ENCODE measurements at regions not wholly inside any gene's neighbourhood (a gene's known extent, or its start where the extent isn't known, plus 50 kb on each side); places are given as distances from the start of the nearest gene placed in this dataset.

GRCh38 chr2:22946553-22946952, 438.4 kb upstream of the KLHL29 start:
- no peak for TF ChIP-seq ZNF629 (tag by site-specific recombination; IDR thresholded peaks at IDR 0.05)
- TF ChIP-seq ZBTB21 (tag by site-specific recombination; IDR thresholded peaks at IDR 0.05), result no peak
- TF ChIP-seq KLF16 (tag by site-specific recombination; IDR thresholded peaks at IDR 0.05), result no peak
- TF ChIP-seq CTCF (tag by site-specific recombination; IDR thresholded peaks at IDR 0.05), result no peak
- TF ChIP-seq ZNF76 (tag by site-specific recombination; IDR thresholded peaks at IDR 0.05; ENCODE audit: borderline replicate concordance, low read depth), result no peak
- no peak for TF ChIP-seq ZNF292 (tag by site-specific recombination; IDR thresholded peaks at IDR 0.05; ENCODE audit: borderline replicate concordance, low read depth)
- TF ChIP-seq SP3 (tag by site-specific recombination; IDR thresholded peaks at IDR 0.05), result no peak
- TF ChIP-seq ZBTB7A (tag by site-specific recombination; IDR thresholded peaks at IDR 0.05; ENCODE audit: low read depth), result no peak
- TF ChIP-seq ZBTB26 (tag by site-specific recombination; optimal IDR thresholded peaks at IDR 0.05), result no peak

All from HEK293 (cell line).